ENCODE measurements at regions not wholly inside any gene's neighbourhood (a gene's known extent, or its start where the extent isn't known, plus 50 kb on each side); places are given as distances from the start of the nearest gene placed in this dataset.

- TF ChIP-seq CTCF (IDR thresholded peaks at IDR 0.05) (no peak), POLR2A (IDR thresholded peaks at IDR 0.05) (no peak)
Observed at GRCh38 chr9:86892576-86892975, 54.7 kb downstream of the GAS1 start.
